HG02588 (cell line): ENCODE measurements at regions not wholly inside any gene's neighbourhood (a gene's known extent, or its start where the extent isn't known, plus 50 kb on each side); places are given as distances from the start of the nearest gene placed in this dataset.

ENCODE experiments used
- ATAC-seq: cut with Tn5 transposase; IDR thresholded peaks from one replicate; pipeline ENCODE4 v1.9.1; 2021; ENCODE audit warnings: mild to moderate bottlenecking, moderate library complexity; ENCODE audit not compliant: unreplicated experiment

DNA sequence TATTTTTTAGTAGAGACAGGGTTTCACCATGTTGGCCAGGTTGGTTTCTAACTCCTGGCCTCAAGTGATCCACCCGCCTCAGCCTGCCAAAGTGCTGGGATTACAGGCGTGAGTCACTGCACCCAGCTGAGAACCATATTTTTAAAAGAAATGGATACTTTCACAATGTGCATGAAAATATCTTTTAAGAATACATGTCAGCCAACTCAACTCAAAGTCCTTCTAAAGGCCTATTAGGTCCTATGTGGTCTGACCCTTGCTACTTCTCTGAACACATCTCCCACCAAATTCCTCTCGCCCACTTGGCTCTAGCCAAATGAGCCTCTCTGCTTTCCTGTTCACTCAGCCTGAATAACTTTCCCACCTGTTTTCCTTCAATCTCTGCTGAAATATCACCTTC, 119.6 kb downstream of the MTX2 start:
- ATAC-seq, result no peak

DNA sequence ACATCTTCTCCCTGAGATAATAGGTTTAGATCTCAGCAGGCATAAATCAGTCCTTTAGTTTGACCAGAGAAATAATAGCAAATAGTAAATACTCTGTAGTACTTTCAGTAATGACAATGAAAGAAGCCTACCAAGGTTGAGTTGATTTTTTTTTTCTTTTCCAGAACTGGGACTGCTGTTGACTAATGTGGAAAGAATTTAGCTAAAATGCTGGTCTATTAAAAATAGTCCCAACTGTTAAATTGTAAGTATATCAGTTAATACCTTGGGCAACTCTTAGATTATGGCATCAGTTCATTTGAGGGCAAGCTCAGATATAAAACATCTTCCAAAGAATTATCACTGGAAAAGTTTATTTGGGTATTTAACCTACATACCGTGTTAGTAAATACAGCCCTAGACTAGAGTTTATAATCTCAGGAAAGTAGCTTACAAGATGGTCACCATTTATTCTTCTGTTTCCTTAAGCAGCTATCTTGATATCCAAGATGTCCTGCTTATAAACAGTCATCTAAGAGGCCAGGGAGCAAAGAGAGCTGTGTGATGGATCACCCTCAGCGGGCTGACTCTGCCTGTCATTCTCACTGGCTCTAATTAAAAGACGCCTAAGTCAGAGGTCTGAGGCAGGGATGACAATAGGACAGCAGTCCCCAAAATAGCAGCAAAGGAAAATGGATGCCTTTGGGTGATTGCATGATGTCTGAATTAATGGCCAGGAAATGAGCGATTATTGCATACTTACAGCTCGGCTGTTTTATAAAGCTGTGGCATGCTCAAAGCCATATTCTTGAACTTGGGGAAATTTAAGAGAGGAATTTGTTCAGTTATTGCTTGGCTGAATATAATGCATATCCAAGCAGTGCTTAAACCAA, 121.3 kb downstream of the MTX2 start:
- ATAC-seq, result no peak

DNA sequence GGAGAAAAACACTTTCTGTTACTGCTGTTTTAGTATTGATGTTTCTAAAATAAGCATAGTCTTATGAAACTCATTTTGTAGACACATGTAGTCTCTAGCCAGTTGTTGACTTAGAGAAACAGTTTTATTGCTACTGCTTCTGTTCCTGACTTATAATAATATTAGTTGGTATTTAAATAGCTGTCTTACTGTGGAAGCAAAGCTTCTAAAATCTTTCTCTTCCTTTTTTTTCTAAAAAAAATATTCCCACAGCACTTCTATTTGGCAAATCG, 121.8 kb downstream of the MTX2 start:
- ATAC-seq, result no peak

DNA sequence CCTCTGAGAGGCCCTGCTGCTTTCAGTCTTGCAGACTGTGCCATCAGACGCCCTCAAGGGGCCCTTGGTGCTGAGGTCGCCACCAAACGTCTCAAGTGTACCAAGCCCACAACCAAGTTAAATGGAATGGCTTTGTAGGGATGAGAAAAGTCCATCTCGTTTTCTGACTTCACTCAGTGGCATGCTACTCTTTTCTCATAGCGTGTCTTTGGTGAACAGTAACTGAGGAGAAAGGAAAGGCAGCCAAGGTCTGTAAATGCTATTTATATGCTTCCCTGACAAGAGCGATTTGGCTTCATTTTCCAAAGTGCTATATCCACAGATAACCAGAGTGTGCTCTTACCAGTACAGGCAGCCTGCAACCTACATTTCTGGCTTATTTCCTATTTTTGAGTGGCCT, 123.0 kb downstream of the MTX2 start:
- no peak for ATAC-seq

DNA sequence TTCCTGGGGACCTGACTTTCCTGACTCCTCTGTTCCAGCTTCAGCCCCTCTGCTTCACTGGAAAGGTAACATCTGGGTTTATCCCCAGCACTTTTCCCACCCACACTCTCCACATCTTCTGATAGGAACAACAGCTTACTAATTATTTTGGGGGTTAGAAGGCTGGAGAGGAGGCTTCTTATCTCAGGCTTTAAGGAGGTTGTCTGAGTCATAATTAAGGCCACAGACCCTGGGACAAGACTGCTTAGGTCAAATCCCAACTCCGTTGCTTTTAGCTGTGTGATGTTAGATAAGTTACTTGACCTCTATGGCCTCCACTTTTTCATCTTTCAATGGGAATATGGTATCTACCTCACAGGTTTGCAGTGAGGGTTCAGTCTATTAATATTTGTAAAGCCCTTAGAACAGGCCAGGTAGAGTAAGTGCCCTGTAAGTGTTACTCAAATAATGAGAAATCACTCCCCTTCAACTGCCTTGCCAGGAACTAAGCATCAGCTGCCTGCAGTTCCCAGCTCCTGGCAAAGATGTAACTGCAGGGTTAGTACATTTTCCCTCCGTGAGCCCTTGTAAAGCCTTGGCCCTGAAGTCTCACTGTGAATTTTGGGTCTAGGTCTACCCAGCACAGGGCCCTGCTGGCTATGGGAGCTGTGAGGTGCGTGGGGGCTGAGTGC, 123.6 kb downstream of the MTX2 start:
- ATAC-seq, result no peak

DNA sequence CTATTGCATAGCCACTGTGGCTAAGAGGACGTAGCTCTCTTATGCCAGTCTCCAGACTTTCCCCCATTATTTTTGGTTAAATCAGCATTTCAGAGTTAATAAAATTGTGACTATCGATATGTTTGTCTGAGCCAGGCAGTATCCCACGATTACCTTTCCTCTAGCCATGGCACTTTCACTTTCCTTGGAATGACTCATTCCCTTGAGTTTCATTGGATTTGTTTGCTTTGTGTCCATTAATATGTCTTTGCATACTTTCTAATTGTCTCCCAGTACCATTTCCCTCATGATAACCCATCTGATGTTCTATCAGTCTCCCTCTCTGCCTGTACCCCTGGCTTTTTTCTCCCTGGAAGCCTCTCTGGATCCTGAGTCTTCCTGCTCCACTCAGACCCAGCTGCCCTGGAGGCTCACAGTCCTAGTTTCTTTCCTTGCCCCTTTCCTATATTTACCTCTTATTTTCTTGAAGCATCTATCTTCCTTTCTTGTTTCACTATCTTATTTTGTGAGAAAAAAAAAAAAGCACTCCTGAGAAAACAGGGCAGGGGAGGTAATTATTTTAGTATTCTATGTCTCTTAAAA, 126.1 kb downstream of the MTX2 start:
- no peak for ATAC-seq

DNA sequence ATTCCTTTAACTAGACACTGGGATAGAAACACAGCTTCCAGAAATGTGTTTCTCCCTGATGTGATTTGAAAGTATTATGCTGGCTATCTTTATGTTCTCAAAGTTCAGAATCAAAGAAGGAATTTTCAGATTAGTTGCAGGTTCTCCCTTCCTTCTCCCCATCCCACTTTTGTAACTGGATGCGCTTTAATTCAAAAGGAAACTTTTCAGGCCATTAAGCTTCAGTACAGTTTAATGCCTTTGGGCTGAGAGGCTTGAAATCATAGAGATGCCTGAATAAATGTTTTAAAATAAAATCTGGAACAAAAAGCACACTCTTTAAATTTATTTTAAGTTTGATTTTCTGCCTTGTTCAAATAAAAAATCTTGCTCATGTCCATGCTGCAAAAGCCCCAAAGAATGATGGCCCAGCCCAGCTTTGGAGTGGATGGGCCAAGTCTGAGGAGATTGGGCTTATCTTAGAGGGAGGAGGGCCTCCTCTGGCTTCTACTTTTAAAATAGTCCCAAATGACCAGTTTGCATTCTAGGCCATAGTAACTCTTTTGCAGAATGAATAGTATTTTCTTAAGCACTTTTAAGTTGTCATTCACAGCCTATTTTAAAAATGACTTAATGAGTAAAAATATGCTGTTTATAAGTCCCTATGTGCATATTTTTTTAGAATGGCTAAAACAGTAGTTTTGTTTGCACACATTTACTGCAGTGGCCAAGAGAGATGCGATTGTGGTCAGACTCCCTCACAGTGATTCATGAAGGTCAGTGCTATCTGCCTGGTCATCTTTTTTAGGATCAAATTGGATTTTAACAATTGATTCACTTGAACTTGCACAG, 129.2 kb downstream of the MTX2 start:
- ATAC-seq, result no peak

DNA sequence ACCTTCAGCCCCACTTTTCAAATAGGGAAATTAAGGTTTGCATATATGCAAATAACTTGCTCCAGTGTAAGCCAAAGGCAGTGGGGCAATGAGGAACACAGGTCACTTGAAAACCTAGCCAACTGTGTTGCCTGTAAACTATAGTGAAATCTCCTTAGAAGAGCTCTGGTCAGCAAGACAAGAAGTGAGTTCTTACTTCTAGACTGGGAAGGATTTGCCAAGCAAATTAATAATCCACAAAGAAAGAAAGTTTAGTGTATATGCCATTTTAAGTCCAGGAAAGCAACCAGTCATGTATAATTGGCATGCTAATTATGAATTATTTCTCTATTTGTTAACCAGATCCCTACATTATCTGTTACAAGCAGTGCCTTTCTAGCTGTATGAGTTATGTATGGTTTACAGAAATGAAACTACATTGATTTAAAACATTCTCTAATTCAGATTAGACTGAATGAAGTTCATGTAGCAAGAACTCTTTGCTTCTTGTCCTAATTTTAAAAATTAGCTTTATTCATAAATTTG, 129.9 kb downstream of the MTX2 start:
- ATAC-seq, result no peak

DNA sequence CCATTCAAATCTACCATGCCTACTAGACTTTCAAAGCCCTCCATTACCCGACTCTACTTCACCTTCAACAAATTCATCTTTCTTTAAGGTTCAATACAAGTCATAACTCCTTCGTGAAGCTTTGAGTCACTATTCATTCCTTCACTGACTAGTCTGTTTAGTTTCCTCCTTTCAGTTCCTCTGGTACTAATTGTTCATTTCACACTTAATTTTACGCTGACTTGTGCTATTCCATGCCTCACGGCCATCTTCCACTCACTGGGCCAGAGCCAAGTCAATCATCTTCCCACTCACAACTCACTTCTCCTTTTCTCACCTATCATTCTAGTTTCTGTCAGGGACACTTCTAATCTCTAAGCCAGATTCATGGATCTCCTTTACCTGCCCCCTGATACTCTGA, 136.2 kb downstream of the MTX2 start:
- no peak for ATAC-seq

DNA sequence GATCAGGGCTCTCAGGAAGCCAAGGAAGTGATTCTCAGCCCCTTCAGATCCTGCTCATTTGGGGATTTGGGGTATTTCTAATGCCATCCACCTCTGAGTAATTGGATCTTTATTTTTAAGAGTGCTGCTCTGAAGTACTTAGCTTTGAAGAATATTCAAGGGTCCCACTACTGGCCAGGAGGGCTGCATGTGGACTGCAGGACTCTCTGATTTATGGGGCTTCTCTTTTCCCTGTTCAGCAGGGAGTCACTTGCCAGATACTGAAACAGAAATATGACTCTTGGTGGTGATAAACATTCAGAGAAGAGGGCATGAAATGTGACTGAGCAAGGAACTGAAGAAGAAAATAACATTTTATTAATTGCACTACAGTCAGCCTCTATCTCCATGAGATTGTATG, 138.5 kb downstream of the MTX2 start:
- no peak for ATAC-seq

DNA sequence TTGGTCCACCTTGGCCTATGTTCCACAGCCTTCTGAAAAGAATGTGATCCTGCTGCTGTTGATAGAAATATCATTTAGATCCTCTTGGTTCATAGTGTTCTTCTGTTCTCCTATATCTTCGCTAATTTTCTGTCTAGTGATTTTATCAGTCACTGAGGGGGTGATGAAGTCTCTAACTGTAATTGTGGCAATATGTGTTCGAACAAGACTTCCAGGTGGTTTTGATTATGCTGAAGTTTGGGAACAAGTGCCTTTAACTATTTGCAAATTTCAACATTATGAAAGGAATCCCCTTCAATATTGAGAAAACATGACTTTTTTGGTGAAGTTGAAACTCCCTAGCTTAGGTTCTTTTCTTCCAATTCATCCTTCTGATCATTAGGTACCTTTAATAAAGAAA, 140.4 kb downstream of the MTX2 start:
- ATAC-seq, result no peak

DNA sequence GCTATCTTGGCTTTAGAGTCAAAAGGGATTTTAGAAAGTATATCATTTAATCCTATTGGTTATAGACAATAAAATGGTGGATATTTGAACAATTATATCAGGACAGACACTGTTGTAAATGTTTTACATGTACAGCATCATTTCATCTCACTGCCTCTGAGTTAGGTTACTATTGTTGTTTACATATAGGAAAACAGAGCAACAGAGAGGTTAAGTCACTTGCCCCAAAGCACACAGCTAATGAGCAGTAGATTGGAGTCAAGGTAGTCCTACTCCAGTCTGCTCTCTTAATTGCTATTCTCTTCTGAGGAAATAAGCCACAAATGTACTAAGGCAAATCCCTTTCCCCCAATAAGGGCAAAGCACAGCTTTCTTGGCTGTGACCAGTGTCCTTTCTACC, 142.9 kb downstream of the MTX2 start:
- ATAC-seq, result no peak

DNA sequence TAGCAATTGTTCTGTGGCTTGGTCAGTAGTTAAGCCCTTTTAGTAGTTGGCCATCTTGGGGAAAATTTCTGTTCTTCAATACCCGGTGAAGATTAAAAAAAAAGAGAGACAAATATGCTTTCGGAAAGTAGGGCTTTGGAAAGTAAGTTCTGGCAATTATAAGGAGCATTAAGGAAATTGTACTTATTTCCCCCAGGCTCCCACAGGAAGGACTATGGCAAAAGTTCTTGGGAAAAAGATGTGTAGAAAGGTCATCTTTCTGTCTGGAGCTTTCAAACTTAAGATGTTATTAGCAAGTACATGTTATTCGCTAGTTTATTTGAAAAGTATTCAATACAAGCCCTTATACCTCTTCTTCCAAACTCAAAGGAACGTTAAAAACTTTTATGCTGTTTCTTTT, 144.5 kb downstream of the MTX2 start:
- no peak for ATAC-seq

DNA sequence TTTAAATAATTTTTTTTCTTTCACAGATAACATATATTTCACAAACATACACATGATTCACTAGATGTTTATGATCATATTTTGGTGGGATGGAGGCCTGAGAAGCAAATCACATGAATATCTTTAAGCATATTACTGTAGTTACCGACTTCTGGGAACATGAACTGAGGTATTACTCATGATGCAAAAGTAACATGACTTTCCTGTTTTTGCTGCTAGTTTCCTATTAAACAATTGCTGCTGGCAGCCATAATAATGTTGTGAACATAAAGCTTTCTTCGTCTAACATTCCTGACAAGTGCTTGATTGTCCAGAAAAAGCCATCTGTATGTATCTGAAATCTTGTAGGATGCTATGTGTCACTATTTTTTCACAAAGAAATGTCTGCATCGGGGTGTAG, 145.4 kb downstream of the MTX2 start:
- ATAC-seq, result no peak

DNA sequence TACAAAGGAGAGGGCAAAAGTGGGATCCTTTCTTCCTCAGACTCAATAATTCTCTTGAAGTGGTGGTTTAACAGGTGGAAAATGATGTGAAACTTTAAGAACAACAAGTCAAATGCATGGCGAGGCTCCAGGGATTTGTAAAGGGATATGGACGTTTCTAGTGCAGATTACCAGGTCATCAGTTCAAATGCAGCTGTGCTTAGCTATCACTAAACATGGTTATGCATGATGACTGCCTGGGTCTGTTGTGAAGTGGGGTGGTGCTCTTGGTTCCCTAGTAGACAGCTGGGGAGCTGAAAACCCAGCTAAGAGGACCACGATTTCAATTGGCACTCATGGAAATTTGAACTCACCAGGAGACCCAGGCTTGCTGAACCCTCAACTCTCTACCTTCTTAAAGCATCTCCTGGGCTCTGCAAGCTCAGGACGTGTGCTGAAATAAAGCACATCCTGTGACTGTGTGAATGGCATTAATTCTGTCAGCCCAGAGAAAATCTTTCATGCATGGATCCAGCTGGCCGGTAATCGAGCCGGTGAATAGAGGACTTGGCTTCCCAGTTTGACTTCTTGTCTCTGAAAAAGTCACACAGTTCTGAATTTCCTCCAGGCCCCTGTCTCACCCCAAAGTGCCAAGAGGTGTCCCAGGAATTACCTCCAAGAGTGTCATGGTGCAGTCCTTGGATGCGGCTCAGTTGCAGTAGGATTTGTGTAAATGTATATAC, 146.1 kb downstream of the MTX2 start:
- no peak for ATAC-seq

DNA sequence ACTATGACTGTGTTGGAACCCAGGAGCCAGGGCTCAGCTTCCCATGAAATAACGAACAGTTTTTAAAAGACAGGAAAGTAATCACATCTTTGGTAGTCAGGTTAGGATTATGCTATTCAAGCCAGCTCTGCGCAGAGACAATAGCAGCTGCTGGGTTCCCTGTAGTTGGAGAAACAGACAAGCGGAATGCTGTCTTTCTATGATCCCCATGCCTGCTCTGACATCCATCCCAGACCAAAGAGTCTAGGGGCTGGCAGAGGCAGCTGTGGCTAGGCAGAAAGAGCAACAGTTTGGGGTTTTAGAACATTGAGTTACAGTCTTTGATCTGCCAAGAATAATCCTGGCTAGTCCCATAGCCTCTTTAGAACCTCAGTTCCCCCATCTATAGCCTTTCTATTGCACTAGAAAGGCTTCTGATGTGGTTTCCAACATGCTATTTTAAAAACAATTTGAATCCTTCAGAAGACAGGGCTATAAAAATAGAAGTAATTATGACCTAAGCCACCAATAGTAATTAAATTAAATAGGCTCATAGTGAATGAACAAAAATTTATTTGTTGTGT, 146.8 kb downstream of the MTX2 start:
- no peak for ATAC-seq

DNA sequence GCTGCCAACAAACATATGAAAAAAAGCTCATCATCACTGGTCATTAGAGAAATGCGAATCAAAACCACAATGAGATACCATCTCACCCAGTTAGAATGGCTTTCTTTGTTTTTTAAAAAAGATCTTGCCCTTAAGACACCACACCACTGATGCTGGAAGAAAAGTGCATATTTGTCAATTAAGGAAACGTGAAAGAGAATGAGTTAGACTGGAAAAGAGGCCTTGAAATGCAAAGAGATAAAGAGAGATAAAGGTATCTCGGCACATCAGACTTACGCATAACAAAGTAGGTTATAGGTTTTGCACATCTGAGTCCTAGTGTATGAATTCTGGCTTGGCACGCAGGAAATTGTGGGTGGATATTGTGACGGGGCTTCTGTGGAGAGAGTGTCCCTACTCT, 149.5 kb downstream of the MTX2 start:
- no peak for ATAC-seq

DNA sequence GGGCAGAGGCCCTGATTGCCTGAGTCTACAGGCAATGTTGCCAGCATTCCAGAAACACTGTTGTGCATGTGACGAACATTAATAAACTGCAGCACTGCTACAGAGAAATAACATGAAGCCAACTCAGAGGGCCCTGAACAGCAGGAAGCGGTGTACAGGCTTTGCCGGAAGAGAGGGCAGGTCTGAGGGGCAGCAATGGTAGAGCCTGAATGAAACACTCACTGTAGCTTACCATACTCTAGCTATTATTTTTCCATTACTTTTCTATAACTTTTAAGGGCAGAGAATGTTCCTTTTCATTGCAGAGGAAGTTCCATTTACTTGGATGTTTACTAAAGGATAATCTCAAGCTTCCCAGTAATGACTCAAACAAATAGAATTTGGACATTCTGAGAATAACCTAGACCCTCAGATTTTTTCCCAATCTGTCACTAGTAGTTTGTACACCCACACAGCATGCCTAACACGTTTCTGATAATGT, 150.4 kb downstream of the MTX2 start:
- ATAC-seq, result no peak

DNA sequence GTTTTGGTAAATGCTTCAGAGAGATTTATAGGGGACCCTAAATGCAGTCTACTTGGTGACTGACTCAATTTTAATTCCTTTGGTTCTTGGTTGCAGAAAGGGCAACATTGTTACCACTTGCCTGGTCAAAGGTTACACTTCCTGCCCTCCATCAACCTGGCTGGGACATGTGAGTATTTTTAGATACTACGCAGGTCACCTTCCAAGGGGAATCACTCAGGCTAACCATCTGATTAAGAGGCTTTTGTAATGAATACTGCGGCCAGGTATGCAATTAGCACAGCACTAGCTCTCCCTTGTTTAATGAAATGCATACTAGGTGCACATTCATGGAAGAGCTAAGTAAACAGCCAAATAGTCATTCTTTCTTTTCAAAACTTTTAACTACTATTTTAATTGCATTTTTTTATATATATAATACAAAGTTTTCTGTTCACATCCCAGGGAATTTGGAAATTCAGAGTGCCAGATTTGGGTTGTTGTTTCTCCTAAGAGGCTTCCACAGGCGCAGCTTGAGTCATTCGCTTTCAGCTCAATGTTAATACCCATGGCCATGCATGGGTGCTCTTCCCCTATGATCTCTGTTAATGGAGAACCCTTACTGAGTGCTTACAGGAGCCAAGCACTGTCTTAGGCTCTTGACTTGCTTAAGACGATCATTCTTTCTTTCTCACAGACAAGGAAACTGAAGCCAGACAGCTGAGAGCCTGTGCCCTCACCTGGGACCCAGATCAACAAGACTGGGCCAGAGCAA, 152.2 kb downstream of the MTX2 start:
- no peak for ATAC-seq

DNA sequence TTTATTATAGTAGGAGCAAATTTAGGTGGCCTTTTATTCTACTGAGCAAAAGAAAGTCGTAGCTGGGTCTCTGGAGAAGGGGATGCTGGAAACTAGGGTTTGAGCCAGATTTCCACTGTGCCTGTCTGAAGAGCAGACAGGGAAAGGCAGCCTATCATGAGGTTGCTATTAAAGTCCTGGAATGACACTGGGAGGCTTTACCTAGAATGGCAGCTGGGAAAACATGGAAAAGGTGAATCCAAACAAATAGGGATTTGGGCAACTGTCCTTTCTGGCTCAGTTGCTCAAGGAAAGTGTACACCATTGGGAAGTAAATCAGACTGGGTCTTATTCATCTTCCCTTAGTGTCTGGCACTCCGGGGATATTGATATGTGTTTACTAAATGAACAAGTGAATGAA, 154.6 kb downstream of the MTX2 start:
- ATAC-seq, result no peak
